HuH-7.5 (cell line): ENCODE measurements at regions not wholly inside any gene's neighbourhood (a gene's known extent, or its start where the extent isn't known, plus 50 kb on each side); places are given as distances from the start of the nearest gene placed in this dataset.
A peak's percentile ranks its signal among the peaks of the same experiment; 100 is the strongest.
"Not testable (repeated sequence)": the region's sequence is repeated elsewhere in the genome, so short reads cannot be mapped to it uniquely, and the experiment has no call there.

Experiments used
- DNase-seq: peaks from one replicate; pipeline ENCODE4 v3.0.0; 2011; ENCODE audit warnings: low spot score

GRCh38 chr5:91243286-91243685 lies 139.8 kb downstream of the ARRDC3 start:
- DNase-seq: no peak

- not testable (repeated sequence) for DNase-seq
Observed at GRCh38 chr5:91241460-91241859, 141.7 kb downstream of the ARRDC3 start.

- DNase-seq: no peak
Observed at GRCh38 chr5:91240175-91240574, 142.9 kb downstream of the ARRDC3 start.

DNA sequence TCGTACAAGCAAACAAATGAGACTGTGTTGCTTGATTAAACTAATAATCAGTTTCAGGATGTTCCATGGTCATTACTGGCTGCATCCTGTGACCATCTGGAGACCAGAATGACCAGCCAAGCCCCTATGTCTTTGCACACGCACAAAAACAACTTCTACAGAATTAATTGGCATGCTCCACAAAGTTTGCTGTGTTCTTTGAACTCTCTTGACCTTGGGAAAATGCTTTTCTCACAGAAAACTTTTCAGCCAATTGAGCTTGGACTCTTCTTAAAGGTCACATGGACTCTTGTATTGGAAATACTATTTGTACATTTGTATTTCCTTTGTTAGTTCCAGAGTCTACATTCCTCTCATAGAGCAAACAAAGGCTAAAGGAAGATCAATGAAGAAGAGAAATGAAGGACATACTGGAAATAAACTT lies 147.8 kb downstream of the ARRDC3 start:
- DNase-seq: no peak

DNA sequence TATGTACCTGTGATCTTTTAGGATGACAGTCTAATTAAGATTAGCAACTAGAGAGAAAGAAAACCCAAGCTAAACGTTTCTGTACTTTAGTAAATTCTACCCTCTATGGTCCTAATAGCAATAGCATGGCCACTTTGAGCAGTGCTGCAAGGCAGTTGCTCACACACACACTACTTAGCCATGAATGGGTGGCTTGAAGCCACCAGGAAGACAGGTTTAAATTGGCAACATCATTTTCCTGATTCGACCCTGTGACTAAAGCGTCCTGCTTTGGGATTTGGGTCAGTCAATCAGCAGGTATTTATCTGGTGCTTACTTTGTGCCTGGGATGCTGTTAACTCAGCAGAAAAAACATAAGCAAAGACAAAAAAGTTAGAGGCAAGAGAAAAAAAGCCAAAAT lies 150.6 kb downstream of the ARRDC3 start:
- DNase-seq: no peak

DNA sequence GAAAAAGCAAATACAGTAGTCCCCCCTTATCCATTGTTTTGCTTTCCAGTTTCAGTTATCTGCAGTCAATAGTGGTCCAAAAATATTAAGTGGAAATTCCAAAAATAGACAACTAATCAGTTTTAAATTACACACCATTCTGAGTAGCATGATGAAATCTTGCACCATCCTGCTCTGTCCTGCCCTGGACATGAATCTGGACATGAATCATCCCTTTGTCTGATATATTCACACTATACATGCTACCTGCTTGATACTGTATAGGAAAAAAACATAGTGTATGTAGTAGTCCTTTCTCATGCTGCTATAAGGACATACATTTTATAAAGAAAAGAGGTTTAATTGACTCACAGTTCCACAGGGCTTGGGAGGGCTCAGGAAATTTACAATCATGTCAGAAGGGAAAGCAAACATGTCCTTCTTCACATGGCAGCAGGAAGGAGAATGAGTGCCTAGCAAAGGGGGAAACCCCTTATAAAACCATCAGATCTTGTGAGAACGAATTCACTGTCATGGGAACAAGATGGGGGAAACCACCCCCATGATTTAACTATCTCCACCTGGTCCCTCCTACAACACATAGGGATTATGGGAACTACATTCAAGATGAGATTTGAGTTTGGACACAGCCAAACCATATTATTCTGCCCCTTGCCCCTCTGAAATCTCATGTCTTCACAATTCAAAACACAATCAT lies 153.9 kb downstream of the ARRDC3 start:
- no peak for DNase-seq

- DNase-seq: no peak
Observed at GRCh38 chr5:91228188-91228587, 154.9 kb downstream of the ARRDC3 start.

DNA sequence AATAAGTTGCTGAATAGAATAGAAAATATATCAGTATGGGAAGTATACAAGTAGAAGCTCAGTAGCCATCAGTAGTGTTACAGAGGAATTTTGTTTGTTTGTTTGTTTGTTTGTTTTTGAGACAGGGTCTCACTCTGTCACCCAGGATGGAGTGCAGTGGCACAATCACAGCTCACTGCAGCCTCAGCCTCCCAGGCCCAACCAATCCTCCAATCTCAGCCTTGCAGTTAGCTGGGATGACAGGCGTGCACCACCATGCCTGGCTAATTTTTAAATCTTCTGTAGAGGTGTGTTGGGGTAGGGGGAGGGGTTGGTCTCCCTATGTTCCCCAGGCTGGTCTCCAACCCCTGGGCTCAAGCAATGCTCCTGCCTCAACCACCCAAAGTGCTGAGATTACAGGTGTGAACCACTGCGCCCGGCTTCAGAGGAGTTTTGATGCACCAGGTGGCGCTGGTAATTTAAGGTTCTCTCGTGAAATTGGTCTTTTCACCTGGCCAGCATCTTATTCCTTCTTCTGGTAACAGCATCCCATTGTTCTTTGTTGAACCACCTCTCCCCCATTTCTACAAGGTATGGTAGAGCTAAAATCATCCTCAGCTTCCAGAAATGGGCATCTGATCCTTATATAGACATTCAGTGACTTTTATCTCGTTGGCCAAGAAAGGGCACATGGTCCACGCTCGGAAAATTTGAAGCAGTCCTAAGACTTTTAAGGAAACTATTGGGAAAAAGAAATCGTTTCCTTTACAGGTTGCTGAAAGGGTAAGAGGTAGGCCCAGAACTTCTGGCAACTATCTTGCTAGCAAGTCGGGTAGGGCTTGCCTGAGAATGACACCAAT lies 157.1 kb downstream of the ARRDC3 start:
- DNase-seq: no peak

GRCh38 chr5:91224969-91225368 lies 158.1 kb downstream of the ARRDC3 start:
- no peak for DNase-seq

GRCh38 chr5:91224456-91224855 lies 158.7 kb downstream of the ARRDC3 start:
- DNase-seq: no peak

DNA sequence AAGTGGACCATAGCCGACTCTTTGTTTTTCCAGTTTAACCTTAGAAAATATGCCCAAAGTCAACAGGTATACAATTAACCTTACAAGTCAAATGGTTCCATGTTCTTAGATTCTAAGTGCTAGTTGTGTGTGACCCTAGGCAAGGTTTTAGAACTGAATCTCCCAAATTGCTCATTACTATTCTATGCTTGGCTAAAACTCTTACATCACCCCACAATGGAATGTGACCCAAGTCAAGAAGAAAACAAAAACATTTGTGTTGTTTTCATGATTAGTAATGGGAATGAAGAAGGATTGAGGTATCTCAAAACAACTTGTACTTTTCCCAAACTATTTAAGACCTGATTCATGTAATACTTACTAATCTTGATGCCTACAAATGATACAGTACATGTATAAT lies 159.2 kb downstream of the ARRDC3 start:
- no peak for DNase-seq

GRCh38 chr5:91222482-91222881 lies 160.6 kb downstream of the ARRDC3 start:
- no peak for DNase-seq

DNA sequence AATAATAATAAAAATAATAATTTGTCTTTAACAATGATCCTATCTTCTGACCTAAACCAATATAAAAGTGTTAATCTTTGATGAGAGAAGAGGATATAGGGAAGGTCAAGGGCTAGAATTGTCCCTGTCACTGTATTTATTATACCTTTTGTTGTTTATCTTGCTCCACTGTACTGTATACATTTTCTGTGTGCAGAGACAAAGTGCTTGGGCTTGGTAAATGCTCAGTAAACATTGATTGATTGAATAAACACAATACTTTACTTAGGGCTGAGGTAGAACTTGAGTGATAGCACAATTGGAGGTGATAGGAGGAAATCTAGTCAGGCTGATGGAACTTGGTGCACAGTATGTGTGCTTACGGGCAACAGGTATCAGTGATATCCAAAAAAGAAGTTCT lies 161.2 kb downstream of the ARRDC3 start:
- DNase-seq: no peak

DNA sequence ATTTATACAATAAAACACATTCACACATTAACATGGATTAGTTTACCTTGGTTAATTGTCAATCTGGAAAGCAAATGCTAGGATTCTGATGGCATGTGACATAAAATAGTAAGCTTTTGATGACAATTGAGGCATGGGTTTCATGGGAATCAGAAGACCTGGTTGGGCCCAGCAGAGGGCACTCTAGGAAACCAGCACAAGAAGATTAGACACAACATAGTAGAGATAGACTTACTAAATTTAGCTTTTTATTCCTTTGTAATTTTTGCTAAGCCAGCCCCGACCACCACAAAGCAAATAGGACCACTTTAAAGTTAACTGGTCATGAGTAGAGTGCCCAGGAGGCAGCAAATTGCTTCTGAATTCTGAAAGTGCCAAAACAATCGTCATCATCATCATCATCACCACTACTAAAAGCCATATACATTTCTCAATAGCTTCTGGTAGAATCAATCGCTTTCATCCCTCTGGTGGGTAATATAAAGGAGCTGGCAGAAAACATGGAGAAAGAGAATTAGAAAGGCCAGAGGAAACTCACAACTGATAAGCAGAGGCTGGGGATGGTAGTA lies 163.2 kb downstream of the ARRDC3 start:
- no peak for DNase-seq

- DNase-seq: peak; percentile 23
Observed at GRCh38 chr5:91219091-91219802, 163.9 kb downstream of the ARRDC3 start.

DNA sequence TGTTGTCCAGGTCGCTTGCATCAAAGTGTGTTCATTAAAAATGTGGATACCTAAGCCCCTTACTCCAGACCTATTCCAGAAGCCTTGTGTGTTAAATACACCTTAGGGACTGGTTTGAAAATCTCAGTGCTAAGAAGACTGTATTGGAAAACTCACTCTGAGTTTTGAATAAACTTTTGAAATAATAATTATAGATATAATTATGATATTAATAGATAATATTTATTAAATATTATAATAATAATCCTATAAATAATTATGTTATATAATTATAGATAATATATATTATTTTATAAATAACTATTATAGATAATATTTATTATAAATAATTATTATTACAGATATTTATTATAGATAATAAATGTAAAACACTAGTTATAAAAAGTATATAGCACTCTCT lies 165.3 kb downstream of the ARRDC3 start:
- DNase-seq: no peak

DNA sequence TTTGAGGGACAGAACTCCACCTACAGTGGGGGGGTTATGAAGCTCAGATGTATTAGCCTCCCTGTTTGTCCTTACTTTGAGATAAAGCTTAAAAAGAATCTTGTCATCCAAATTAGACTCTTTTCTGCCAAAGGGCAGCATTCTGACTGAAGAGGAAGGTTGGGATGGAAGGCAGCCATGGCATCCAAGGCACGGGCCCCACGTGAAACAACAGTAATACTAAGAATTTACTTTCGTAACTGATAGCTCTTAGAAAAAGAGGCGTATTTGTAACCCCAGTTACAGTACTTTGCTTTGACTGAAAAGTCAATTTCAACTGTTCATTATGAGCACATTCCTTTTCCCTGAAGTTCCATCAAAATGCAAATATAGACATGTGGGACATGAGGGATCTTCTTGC lies 168.5 kb downstream of the ARRDC3 start:
- DNase-seq: no peak
